Heart left ventricle (tissue), 13 donors: ENCODE measurements at regions not wholly inside any gene's neighbourhood (a gene's known extent, or its start where the extent isn't known, plus 50 kb on each side); places are given as distances from the start of the nearest gene placed in this dataset.

Experiments
- CTCF ChIP-seq, 12 donors: fragments of 200-600 bp; sonication (generic) in 4 of 12; IDR thresholded peaks; one replicate each; pipeline versions ENCODE4 v1.5.0 to v1.8.0; 2018 to 2022; ENCODE audit warnings: antibody characterized with exemption in 12 of 12, mild to moderate bottlenecking in 5 of 12
- POLR2A ChIP-seq, 2 donors: fragments of 450-650 bp; IDR thresholded peaks; one replicate each; pipeline ENCODE4 v1.6.1; 2017; ENCODE audit warnings: antibody characterized with exemption in 2 of 2, mild to moderate bottlenecking in 2 of 2, moderate library complexity in 2 of 2
- donor health status: ischemic (EF 13 %, LVEDD 7.1; RV severe dilation, severe dysfunction).
- donor health status: DM: no; HTN: yes; CAD: no.
- donor health status: DM: no; HTN: no; CAD: no.
- donor health status: ischemic (EF 25% LVEDD 6.9; RV normal size, moderate dysfunction).
- donor health status: ischemic (EF 25% LVEDD 5.7; RV mildly dilated, moderate dysfunction).
- donor health status: ischemic (EF 35%, LVEDD 5.7; RV mildly dilated, moderate dysfunction).
- donor health status: nonischemic (EF 11% LVEDD 7.7; RV severe dilation, severe dysfunction).
- donor health status: DM: yes; HTN: yes; CAD: no.
- donor health status: PGD.
- donor health status: ischemic (EF 29% LVEDD 5.4; RV normal size, mild dysfunction).
- donor health status: nonischemic (EF 23%, LVEDD 6.1; RV moderate dilation, normal function).

- TF ChIP-seq CTCF (IDR thresholded peaks at IDR 0.05): no peak
- no peak for TF ChIP-seq POLR2A (IDR thresholded peaks at IDR 0.05)
Observed at GRCh38 chr5:89451263-89451662, 568.3 kb upstream of the MEF2C start.
